ENCODE measurements at regions not wholly inside any gene's neighbourhood (a gene's known extent, or its start where the extent isn't known, plus 50 kb on each side); places are given as distances from the start of the nearest gene placed in this dataset.

DNA sequence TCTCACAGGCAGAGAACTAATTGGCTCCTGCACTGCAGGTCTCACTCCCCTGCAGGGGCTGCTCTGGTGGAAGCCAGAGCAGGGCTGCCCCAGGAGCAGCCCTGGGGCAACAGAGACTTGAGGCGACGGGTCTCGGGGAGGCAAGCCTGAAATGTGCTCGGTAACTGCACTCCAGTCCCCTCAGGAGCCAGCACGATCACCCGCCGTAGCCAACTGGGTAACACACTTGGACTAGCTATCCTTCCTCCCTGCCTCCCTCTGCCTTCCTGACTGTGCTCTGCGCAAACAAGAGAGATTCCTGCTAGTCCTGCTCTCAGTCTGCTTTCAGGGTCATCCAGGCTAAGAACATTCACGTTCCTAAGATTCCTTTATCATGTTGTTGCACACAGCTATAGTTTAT lies 140.7 kb upstream of the NSMCE3 start:
- DNase-seq (no peak), ATAC-seq (no peak)
- TF ChIP-seq, protein P1, sequence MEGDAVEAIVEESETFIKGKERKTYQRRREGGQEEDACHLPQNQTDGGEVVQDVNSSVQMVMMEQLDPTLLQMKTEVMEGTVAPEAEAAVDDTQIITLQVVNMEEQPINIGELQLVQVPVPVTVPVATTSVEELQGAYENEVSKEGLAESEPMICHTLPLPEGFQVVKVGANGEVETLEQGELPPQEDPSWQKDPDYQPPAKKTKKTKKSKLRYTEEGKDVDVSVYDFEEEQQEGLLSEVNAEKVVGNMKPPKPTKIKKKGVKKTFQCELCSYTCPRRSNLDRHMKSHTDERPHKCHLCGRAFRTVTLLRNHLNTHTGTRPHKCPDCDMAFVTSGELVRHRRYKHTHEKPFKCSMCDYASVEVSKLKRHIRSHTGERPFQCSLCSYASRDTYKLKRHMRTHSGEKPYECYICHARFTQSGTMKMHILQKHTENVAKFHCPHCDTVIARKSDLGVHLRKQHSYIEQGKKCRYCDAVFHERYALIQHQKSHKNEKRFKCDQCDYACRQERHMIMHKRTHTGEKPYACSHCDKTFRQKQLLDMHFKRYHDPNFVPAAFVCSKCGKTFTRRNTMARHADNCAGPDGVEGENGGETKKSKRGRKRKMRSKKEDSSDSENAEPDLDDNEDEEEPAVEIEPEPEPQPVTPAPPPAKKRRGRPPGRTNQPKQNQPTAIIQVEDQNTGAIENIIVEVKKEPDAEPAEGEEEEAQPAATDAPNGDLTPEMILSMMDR (IDR thresholded peaks at IDR 0.05) = no peak
- Histone ChIP-seq H3K4me3 (no peak overlapping the region), H3K9me3 (no peaks in the 10 kb centered on the region), H3K4me1 (no peaks in the 10 kb centered on the region), H3K36me3 (ENCODE audit: insufficient read depth in 1 of 2, low read depth in 1 of 2) (no peaks in the 10 kb centered on the region), H3K27me3 (ENCODE audit: insufficient read depth in 3 of 3, low read length in 2 of 3) (no peaks in the 10 kb centered on the region), H3K27ac (no peak overlapping the region)
- 42 to 60% (median 57%) methylated on average over 9 of the region's 9 CpGs for WGBS, 3 donors
- intact Hi-C loops (cut with DNase I) = no loop called here

DNA sequence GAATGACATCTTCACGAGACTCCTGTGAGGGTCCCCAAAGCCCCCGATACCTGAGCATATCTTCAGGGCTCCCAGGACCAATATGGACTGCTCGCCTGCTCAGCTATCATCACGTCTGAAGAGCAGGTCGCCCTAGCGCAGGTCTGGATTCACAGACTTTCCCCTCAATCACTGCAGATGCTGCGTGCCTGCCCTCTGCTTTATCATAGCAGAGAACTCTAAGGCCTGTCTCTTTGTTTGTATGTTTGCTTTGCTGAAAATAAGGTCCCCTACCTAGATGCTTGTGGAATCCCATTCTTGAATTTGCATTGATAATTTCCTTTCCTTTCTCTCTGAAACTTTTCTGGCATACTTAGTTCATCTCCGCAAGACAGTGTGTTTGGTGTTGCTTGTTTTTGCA lies 140.3 kb upstream of the NSMCE3 start:
- ATAC-seq = no peak
- Histone ChIP-seq H3K4me3 (no peak overlapping the region), H3K36me3 (ENCODE audit: insufficient read depth in 1 of 2, low read depth in 1 of 2) (no peaks in the 10 kb centered on the region), H3K27me3 (ENCODE audit: insufficient read depth in 3 of 3, low read length in 2 of 3) (no peaks in the 10 kb centered on the region), H3K27ac (no peak overlapping the region), H3K9me3 (no peaks in the 10 kb centered on the region), H3K4me1 (no peaks in the 10 kb centered on the region)
- DNase-seq = no peak
- intact Hi-C loops (cut with DNase I) = no loop called here
- TF ChIP-seq, protein P1 (IDR thresholded peaks at IDR 0.05) = no peak
- WGBS, 3 donors = 68 to 71% (median 70%) methylated on average over 8 of the region's 8 CpGs

DNA sequence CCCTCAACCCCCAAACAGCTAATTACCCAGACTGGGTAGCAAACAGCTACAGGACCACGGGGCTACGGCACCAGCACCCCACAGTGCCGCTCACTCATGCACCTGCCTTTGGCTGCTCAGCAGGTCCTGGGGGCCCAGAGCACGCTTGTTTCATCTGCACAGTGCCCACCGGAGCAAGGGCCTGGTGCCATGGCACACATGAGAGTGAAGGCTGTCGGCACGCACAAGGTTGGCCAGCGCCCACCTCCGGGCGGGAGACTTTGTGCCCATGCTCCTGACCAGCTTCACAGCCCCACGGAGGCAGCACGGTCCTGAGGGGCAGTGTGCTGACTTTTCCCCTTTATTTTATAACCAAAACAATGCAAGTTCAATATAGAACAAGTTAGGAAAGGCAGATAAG lies 135.9 kb upstream of the NSMCE3 start:
- 84 to 89% (median 86%) methylated on average over 12 of the region's 12 CpGs for WGBS, 3 donors

DNA sequence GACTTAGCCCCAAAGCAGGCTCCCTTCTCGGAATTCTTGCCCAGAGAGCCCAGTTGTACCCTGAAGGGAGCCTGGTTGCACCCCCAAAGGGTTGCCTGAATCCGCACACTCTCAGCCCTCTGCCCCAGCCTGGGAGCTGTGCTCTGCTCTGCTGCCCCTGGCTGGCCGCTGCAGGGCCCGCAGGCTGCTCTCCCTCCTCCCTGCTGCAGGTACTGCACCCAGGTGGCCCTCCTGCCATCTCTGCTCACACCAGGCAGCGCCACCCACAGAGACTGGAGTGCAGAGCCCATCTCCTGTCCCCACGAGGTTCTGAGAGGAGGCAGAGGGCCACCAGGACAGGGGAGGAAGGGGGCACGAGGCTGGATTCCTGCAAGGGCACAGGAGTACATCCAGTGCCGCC lies 134.2 kb upstream of the NSMCE3 start:
- Histone ChIP-seq H3K4me1 (no peaks in the 10 kb centered on the region), H3K36me3 (ENCODE audit: insufficient read depth in 1 of 2, low read depth in 1 of 2) (no peaks in the 10 kb centered on the region), H3K27ac (no peak overlapping the region), H3K9me3 (no peaks in the 10 kb centered on the region), H3K27me3 (ENCODE audit: insufficient read depth in 3 of 3, low read length in 2 of 3) (no peaks in the 10 kb centered on the region), H3K4me3 (no peak overlapping the region)
- 50 to 63% (median 53%) methylated on average over 7 to 8 of the region's 8 CpGs for WGBS, 3 donors
- intact Hi-C loops (cut with DNase I) = no loop called here
- TF ChIP-seq, protein P1 (IDR thresholded peaks at IDR 0.05) = no peak
- ATAC-seq = no peak
- DNase-seq = no peak

More for the DNA sequence above, 135.9 kb upstream of the NSMCE3 start:
- DNase-seq (no peak), ATAC-seq (no peak)
- TF ChIP-seq, protein P1 (IDR thresholded peaks at IDR 0.05) = no peak
- no peaks in the 10 kb centered on the region for H3K27me3 ChIP-seq (ENCODE audit: insufficient read depth in 3 of 3, low read length in 2 of 3)
- H3K4me1 ChIP-seq = no peaks in the 10 kb centered on the region
- H3K4me3 ChIP-seq = no peak overlapping the region
- no peaks in the 10 kb centered on the region for H3K36me3 ChIP-seq (ENCODE audit: insufficient read depth in 1 of 2, low read depth in 1 of 2)
- no peak overlapping the region for H3K27ac ChIP-seq
- H3K9me3 ChIP-seq = no peaks in the 10 kb centered on the region
- intact Hi-C loops (cut with DNase I) = no loop called here

DNA sequence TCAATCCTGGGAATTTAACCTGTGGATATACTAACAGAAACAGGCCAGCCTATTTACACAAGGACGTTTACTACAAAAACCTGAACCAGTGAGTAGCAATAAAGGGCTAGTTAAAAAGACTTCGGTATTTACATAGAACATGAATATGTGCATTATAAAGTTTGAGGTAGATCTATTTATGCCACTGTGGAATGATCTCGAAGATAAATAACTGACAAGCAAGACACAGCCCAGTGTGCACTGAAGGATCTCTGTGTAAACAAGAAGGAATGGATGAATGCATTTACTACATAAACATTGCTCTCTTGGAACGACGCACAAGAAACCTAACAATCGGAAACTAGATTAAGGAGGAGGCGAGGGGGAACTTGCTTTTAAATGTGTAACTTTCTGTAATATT lies 132.0 kb upstream of the NSMCE3 start:
- ATAC-seq (no peak), DNase-seq (no peak)
- intact Hi-C loops (cut with DNase I) = no loop called here
- no peaks in the 10 kb centered on the region for H3K4me1 ChIP-seq
- no peaks in the 10 kb centered on the region for H3K27me3 ChIP-seq (ENCODE audit: insufficient read depth in 3 of 3, low read length in 2 of 3)
- no peak overlapping the region for H3K4me3 ChIP-seq
- no peaks in the 10 kb centered on the region for H3K36me3 ChIP-seq (ENCODE audit: insufficient read depth in 1 of 2, low read depth in 1 of 2)
- no peaks in the 10 kb centered on the region for H3K9me3 ChIP-seq
- WGBS, 3 donors = 71 to 74% (median 73%) methylated on average over 7 of the region's 7 CpGs
- TF ChIP-seq, protein P1 (IDR thresholded peaks at IDR 0.05) = no peak
- no peak overlapping the region for H3K27ac ChIP-seq
